ENCODE measurements at regions not wholly inside any gene's neighbourhood (a gene's known extent, or its start where the extent isn't known, plus 50 kb on each side); places are given as distances from the start of the nearest gene placed in this dataset.

GRCh38 chr9:129317179-129318011, 139.3 kb upstream of the IER5L start:
- Histone ChIP-seq H3K36me3 (no peaks in the 10 kb centered on the region), H3K27me3 (no peaks in the 10 kb centered on the region), H3K9me3 (no peaks in the 10 kb centered on the region), H3K4me1 (peaks cover 35 to 67% (median 48%) of the 10 kb centered on the region in 4 donors), H3K27ac (peak overlapping the region in 3 of 4 donors; percentile 77 to 91 (median 87)), H3K4me3 (no peak overlapping the region)
- ATAC-seq (ENCODE audit: low FRiP score in 2 of 2): no peak
- peak in 1 of 2 donors; percentile 61 for DNase-seq
- WGBS, 2 donors: 78 to 81% methylated on average over 12 to 13 of the region's 13 CpGs
- TF ChIP-seq CTCF (IDR thresholded peaks at IDR 0.05): no peak
- TF ChIP-seq POLR2AphosphoS5 (IDR thresholded peaks at IDR 0.05): no peak
- TF ChIP-seq EP300 (IDR thresholded peaks at IDR 0.05): no peak
- TF ChIP-seq POLR2A (IDR thresholded peaks at IDR 0.05): no peak

- H3K27ac ChIP-seq: peak overlapping the region in 2 of 4 donors; percentile 80 to 83
- 84 to 94% methylated on average over 13 to 14 of the region's 14 CpGs for WGBS, 2 donors
Observed at GRCh38 chr9:129316281-129317030, 138.4 kb upstream of the IER5L start.

GRCh38 chr9:129313331-129313955, 135.4 kb upstream of the IER5L start:
- Histone ChIP-seq H3K36me3 (no peaks in the 10 kb centered on the region), H3K4me1 (peaks cover under 1 to 32% (median 19%) of the 10 kb centered on the region in 4 donors), H3K4me3 (no peak overlapping the region), H3K9me3 (no peaks in the 10 kb centered on the region), H3K27me3 (no peaks in the 10 kb centered on the region), H3K27ac (no peak overlapping the region)
- ATAC-seq (ENCODE audit: low FRiP score in 2 of 2) (no peak), DNase-seq (peak in 1 of 2 donors; percentile 9)
- no peak for TF ChIP-seq CTCF (IDR thresholded peaks at IDR 0.05)
- TF ChIP-seq EP300 (IDR thresholded peaks at IDR 0.05): no peak
- no peak for TF ChIP-seq POLR2AphosphoS5 (IDR thresholded peaks at IDR 0.05)
- no peak for TF ChIP-seq POLR2A (IDR thresholded peaks at IDR 0.05)
- 68 to 87% methylated on average over 9 to 10 of the region's 10 CpGs for WGBS, 2 donors

More at GRCh38 chr9:129316281-129317030, 138.4 kb upstream of the IER5L start:
- H3K27me3 ChIP-seq: no peaks in the 10 kb centered on the region
- no peaks in the 10 kb centered on the region for H3K9me3 ChIP-seq
- H3K36me3 ChIP-seq: no peaks in the 10 kb centered on the region
- H3K4me1 ChIP-seq: peaks cover 28 to 58% (median 43%) of the 10 kb centered on the region in 4 donors
- ATAC-seq (ENCODE audit: low FRiP score in 2 of 2) (no peak), DNase-seq (peak in 1 of 2 donors; percentile 17)
- TF ChIP-seq CTCF (IDR thresholded peaks at IDR 0.05) (no peak), EP300 (IDR thresholded peaks at IDR 0.05) (no peak), POLR2AphosphoS5 (IDR thresholded peaks at IDR 0.05) (no peak), POLR2A (IDR thresholded peaks at IDR 0.05) (no peak)
- H3K4me3 ChIP-seq: no peak overlapping the region

DNA sequence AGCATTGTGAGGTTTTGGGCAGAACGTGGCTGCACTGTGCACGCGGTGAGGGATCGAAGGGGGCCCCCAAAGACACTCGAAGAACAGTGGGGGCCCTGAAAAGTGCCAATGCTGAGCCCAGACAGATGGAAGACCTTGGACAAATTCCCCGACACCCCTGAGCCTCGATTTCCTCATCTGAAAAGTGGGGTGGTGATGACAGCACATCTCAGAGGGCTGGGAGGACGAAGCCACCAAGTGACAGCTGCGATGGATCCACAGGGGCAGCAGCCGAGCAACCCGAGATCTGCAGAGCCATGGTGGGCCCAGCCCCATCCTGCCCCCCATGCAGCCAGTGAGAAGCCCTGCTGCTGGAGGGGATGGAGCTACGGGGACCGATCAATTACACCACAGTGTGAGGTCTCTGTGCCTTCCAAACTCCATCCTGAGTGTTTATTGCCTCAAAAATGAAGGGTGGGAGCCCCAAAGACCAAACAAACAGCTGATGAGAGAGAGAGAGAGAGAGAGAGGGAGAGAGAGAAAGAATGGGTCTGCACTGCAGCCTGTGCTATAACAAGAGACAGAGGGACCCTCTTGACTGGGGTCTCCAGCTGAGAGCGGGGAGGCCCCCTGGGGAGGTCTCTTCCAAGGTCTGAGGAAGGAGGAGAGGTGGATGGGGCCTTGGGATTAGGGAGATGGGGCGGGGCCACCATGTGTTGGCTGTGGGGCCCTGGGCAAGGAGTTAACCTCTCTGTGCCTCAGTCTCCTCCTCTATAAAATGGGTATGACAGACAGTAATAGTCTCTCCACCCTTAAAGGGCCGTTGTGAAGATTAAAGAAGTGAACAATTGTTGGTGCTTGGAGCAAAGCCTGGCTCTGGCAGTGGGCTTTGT, 134.4 kb upstream of the IER5L start:
- 79 to 85% methylated on average over 7 to 16 of the region's 16 CpGs for WGBS, 2 donors
- DNase-seq: peak in 1 of 2 donors; percentile 7
- no peaks in the 10 kb centered on the region for H3K36me3 ChIP-seq
- no peak for ATAC-seq (ENCODE audit: low FRiP score in 2 of 2)
- no peak overlapping the region for H3K4me3 ChIP-seq
- no peaks in the 10 kb centered on the region for H3K27me3 ChIP-seq
- H3K27ac ChIP-seq: no peak overlapping the region
- H3K9me3 ChIP-seq: no peaks in the 10 kb centered on the region
- peaks cover 0 to 23% (median 12%) of the 10 kb centered on the region in 4 donors for H3K4me1 ChIP-seq
- TF ChIP-seq EP300 (IDR thresholded peaks at IDR 0.05) (no peak), POLR2A (IDR thresholded peaks at IDR 0.05) (no peak), POLR2AphosphoS5 (IDR thresholded peaks at IDR 0.05) (no peak), CTCF (IDR thresholded peaks at IDR 0.05) (no peak)
